Adipose tissue (tissue), 3 donors: ENCODE measurements at regions not wholly inside any gene's neighbourhood (a gene's known extent, or its start where the extent isn't known, plus 50 kb on each side); places are given as distances from the start of the nearest gene placed in this dataset.
"Not testable (repeated sequence)": the region's sequence is repeated elsewhere in the genome, so short reads cannot be mapped to it uniquely, and the experiment has no call there.

Experiments
- H3K27ac ChIP-seq: one replicate; pipeline ENCODE4 v1.5.1; 2013; ENCODE audit warnings: low read depth, low read length
- WGBS, 3 donors: extraction: QIAGEN DNeasy Blood & Tissue Kit; methylation state at CpG; one replicate each; pipeline ENCODE4 v1.1.7; 2013; 5-methylcytosine and 5-hydroxymethylcytosine counted together
- donor health status: healthy with polysubstance abuse.
- donor health status: Bipolar disorder and iron deficiency.
- donor health status: healthy.

DNA sequence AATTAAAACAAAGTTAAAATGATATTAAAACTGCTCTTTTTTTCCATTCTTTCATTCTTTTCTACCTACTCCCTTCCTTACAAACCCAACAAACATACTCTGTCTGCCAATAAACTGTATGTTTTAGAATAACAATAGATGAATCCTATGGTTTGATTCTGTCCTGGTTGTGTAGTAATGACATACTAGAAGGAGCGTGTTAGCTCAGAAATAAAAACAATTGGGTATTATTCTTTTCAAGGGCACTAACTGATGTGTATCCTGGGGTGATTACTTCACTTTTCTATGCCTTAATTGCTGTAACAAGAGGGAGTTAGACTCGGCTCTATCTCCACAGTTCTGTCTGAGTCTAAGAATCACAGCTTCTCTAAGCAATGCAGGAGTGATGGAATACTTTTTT is 194.4 kb downstream of the GIPC2 start:
- 74 to 79% (median 77%) methylated on average over 2 of the region's 2 CpGs for WGBS, 3 donors
- H3K27ac ChIP-seq = no peak overlapping the region

- 38 to 64% (median 43%) methylated on average over 3 of the region's 3 CpGs for WGBS, 3 donors
- no peak overlapping the region for H3K27ac ChIP-seq
Observed at GRCh38 chr1:78240755-78241154, 195.0 kb downstream of the GIPC2 start.

GRCh38 chr1:78247079-78247478 is 201.3 kb downstream of the GIPC2 start:
- H3K27ac ChIP-seq = no peak overlapping the region
- WGBS, 3 donors = 58 to 76% (median 66%) methylated on average over 2 of the region's 2 CpGs

DNA sequence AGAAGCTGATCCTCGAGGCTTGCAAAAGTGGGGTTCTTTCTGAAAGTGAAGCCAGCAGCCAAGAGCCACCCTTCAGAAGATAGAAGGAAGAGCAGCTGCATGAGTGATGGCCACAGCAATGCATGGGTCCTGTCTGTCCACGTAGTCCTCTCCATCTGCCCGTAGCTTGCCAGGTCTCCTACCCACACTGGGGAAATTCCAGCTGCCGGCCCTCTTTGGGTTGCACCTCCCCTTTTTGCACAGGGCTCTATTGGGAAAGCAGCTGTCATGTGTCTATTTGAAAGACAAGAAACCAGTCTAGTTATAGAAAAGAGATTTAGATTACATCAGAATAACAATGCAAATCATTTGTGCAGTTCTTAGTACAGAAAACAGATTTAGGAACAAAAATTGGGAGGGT is 204.4 kb downstream of the GIPC2 start:
- WGBS, 3 donors = 59 to 81% (median 64%) methylated on average over 4 of the region's 4 CpGs
- H3K27ac ChIP-seq = no peak overlapping the region

GRCh38 chr1:78254517-78254916 is 208.8 kb downstream of the GIPC2 start:
- WGBS, 3 donors = 66 to 79% (median 70%) methylated on average over 3 of the region's 3 CpGs
- no peak overlapping the region for H3K27ac ChIP-seq

- WGBS, 3 donors = 61 to 73% (median 64%) methylated on average over 2 of the region's 2 CpGs
- no peak overlapping the region for H3K27ac ChIP-seq
Observed at GRCh38 chr1:78255383-78255782, 209.6 kb downstream of the GIPC2 start.

DNA sequence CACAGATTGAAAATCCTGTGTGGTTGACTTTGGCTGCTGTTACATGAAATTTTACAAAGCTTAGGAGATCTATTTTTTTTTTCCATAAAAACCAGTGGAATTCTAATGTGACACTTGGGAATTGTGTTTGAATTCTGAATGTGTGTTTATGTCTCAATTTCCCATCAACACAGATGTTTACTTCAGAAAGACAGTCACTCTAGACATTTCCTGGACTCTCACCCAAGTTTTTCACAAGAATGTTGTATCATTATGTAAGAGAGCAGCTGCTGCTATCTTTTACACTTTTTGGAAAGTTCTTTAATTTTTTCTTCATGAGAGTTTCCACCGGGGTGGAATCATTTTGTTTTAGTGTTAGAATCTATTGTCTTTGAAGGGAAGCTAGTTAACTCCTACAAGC is 210.1 kb downstream of the GIPC2 start:
- 51 to 81% (median 54%) methylated on average over 1 of the region's 1 CpG for WGBS, 3 donors
- H3K27ac ChIP-seq = no peak overlapping the region

- no peak overlapping the region for H3K27ac ChIP-seq
- 42 to 49% (median 48%) methylated on average over 2 of the region's 2 CpGs for WGBS, 3 donors
Observed at GRCh38 chr1:78263459-78263858, 217.7 kb downstream of the GIPC2 start.

DNA sequence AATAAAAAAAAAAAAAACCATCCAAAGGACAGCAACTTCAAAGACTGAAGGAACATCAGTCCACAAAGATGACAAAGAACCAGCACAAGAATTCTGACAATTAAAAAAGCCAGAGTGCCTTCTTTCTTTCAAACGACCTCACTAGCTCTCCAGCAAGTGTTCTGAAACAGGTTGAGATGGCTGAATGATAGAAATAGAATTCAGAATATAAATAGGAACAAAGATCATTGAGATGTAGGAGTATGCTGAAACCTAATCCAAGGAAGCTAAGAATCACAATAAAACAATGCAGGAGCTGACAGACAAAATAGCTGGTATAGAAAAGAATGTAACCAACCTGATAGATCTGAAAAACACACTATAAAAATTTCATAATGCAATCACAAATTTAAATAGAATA is 218.2 kb downstream of the GIPC2 start:
- 0 to 24% (median 10%) methylated on average over 1 of the region's 1 CpG for WGBS, 3 donors
- H3K27ac ChIP-seq = no peak overlapping the region

DNA sequence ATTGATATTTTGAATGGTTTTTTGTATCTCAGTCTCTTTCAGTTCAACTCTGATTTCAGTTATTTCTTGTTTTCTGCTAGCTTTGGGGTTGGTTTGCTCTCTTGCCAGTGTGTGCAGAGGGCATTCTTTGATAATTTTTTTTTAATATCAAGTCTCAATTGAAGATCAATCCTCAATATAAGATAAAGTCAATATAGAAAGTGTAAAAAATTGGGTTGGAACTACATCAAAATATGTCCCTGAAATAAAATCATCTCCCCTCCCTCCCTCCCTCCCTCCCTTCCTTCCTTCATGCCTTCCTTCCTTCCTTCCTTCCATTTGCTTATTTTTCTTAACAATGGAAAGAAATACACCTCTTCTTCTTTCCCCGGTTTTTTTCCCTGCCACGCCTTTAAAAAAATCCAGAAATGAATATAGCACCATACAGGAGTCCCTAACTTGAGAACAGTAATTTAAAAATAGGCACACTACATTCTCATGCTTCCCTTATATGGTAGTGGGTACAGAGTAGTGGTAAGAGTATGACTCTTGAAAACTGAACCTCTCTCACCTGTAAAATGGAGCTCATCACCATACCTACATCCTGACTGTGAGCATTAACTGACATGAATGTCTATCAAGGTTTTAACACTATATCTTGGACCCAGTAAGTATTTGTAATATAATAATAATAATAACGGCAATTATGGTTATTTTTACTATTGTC is 221.9 kb downstream of the GIPC2 start:
- no peak overlapping the region for H3K27ac ChIP-seq

DNA sequence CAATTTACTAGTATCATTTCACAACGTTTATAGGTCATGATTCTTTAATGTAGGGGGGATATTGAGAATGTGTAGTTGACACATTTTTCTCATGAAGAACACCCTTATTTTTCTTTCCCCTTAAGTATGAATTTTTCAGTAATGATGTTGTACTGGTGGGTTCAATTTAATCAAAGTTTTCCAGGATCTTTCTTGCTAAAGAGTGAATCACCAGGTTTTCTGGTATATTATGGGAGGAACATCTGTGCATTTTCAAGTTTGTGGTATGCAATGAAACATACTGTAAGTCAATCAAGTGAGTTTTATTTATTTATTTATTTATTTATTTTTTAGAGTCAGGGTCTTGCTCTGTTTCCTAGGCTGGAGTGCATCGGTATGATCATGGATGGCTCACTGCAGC is 221.2 kb upstream of the PTGFR start:
- H3K27ac ChIP-seq = no peak overlapping the region
- WGBS, 3 donors = 81% methylated on average over 2 of the region's 2 CpGs

More for the DNA sequence above, 221.9 kb downstream of the GIPC2 start:
- WGBS, 3 donors = 75 to 88% (median 81%) methylated on average over 3 of the region's 3 CpGs

DNA sequence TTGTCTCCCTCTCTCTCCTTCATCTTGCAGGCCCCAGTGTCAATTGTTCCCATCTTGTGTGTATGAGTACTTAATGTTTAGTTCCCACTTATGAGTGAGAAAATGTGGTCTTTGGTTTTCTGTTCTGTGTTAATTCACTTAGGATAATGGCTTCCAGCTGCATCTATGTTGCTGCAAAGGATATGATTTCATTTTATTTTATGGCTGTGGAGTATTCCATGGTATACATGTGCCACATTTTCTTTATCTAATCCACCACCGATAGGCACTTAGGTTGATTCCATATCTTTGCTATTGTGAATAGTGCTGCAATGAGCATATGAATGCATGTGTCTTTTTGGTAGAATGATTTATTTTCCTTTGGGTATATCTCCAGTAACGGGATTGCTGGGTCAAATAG is 219.4 kb upstream of the PTGFR start:
- H3K27ac ChIP-seq = not testable (repeated sequence)
- 76 to 82% (median 81%) methylated on average over 2 of the region's 2 CpGs for WGBS, 3 donors

GRCh38 chr1:78274814-78275213 is 216.0 kb upstream of the PTGFR start:
- no peak overlapping the region for H3K27ac ChIP-seq
- WGBS, 3 donors = 80 to 90% (median 80%) methylated on average over 3 of the region's 3 CpGs

- WGBS, 3 donors = 58 to 65% (median 63%) methylated on average over 2 of the region's 2 CpGs
- no peak overlapping the region for H3K27ac ChIP-seq
Observed at GRCh38 chr1:78275456-78275855, 215.3 kb upstream of the PTGFR start.

GRCh38 chr1:78275906-78276685 is 214.7 kb upstream of the PTGFR start:
- 51 to 59% (median 55%) methylated on average over 3 of the region's 3 CpGs for WGBS, 3 donors
- no peak overlapping the region for H3K27ac ChIP-seq

GRCh38 chr1:78277253-78277652 is 213.5 kb upstream of the PTGFR start:
- H3K27ac ChIP-seq = no peak overlapping the region

DNA sequence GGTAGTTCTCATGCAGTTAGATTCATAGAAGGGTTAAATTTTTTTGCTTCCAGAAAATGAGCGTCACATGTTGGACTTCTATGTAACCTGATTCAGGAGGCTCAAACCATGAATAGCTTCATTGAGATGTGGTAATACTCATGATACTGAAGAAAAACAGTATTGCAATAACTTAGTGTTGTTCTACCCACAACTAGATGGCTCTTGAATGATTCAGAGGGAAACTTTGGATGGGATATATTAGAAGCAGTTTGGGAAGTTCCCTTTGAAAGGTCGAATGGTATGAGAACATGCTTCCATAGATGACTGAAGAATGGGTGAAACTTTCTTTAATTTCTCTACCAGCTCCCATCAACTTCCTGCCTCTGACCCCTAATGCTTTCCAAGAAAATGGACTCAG is 211.7 kb upstream of the PTGFR start:
- WGBS, 3 donors = 48 to 56% (median 56%) methylated on average over 2 of the region's 2 CpGs
- H3K27ac ChIP-seq = no peak overlapping the region

DNA sequence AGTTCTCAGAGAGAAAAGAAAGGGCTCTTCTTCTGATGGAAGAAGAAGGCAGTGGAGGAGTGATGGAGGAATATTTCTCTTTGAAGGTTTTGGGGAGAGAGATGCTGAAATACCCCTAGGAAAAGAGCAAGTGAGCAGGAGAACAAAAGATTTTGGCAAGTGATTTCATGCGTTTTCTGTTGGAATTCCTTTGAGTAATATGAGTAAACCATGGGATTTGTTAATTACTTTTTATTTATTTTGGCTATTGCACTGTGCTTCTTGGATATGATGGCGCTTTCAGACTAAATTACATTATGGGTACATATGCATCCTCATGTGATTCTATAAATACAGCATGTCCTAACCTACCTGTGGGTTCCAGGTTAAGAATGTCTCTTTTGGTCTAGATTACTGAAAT is 210.1 kb upstream of the PTGFR start:
- WGBS, 3 donors = 62 to 81% (median 70%) methylated on average over 2 of the region's 2 CpGs
- no peak overlapping the region for H3K27ac ChIP-seq

GRCh38 chr1:78281580-78281979 is 209.2 kb upstream of the PTGFR start:
- H3K27ac ChIP-seq = no peak overlapping the region
- WGBS, 3 donors = 67 to 82% (median 75%) methylated on average over 1 of the region's 1 CpG

DNA sequence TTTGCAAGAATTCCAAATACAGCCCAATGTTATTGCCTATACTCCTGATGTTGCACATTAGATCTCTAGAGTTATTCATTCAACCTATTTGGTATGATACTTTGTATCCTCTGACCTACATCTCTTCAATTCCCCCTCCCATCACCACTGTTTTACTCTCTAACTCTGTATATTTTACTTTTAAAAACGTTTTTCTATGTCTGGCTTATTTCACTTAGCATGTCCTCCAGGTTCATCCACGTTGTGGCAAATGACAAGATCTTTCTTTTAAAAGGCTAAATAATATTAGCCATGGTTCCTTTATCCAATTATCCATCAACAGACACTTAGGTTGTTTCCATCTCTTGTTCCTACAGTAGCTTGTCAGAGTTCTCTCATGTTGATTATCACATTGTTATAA is 207.1 kb upstream of the PTGFR start:
- 28 to 36% (median 32%) methylated on average over 2 of the region's 2 CpGs for WGBS, 3 donors

More for the DNA sequence above, 207.1 kb upstream of the PTGFR start:
- no peak overlapping the region for H3K27ac ChIP-seq
